ENCODE measurements at regions not wholly inside any gene's neighbourhood (a gene's known extent, or its start where the extent isn't known, plus 50 kb on each side); places are given as distances from the start of the nearest gene placed in this dataset.
"Not testable (repeated sequence)": the region's sequence is repeated elsewhere in the genome, so short reads cannot be mapped to it uniquely, and the experiment has no call there.

GRCh38 chrX:45422216-45422925 lies 221.7 kb upstream of the DIPK2B start:
- TF ChIP-seq, protein P1, sequence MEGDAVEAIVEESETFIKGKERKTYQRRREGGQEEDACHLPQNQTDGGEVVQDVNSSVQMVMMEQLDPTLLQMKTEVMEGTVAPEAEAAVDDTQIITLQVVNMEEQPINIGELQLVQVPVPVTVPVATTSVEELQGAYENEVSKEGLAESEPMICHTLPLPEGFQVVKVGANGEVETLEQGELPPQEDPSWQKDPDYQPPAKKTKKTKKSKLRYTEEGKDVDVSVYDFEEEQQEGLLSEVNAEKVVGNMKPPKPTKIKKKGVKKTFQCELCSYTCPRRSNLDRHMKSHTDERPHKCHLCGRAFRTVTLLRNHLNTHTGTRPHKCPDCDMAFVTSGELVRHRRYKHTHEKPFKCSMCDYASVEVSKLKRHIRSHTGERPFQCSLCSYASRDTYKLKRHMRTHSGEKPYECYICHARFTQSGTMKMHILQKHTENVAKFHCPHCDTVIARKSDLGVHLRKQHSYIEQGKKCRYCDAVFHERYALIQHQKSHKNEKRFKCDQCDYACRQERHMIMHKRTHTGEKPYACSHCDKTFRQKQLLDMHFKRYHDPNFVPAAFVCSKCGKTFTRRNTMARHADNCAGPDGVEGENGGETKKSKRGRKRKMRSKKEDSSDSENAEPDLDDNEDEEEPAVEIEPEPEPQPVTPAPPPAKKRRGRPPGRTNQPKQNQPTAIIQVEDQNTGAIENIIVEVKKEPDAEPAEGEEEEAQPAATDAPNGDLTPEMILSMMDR (IDR thresholded peaks at IDR 0.05; ENCODE audit: borderline replicate concordance, control extremely low read depth, extremely low read depth, insufficient read depth, missing control alignments) = no peak
- in situ Hi-C loops (cut with MboI; ENCODE audit: low sequenced_read_pairs, unreplicated experiment) = no loop called here
- DNase-seq (ENCODE audit: low spot score) = no peak

- TF ChIP-seq, protein P1 (IDR thresholded peaks at IDR 0.05; ENCODE audit: borderline replicate concordance, control extremely low read depth, extremely low read depth, insufficient read depth, missing control alignments) = no peak
- in situ Hi-C loops (cut with MboI; ENCODE audit: low sequenced_read_pairs, unreplicated experiment) = no loop called here
- no peak for DNase-seq (ENCODE audit: low spot score)
Measured at GRCh38 chrX:45421806-45422205, 221.1 kb upstream of the DIPK2B start.

DNA sequence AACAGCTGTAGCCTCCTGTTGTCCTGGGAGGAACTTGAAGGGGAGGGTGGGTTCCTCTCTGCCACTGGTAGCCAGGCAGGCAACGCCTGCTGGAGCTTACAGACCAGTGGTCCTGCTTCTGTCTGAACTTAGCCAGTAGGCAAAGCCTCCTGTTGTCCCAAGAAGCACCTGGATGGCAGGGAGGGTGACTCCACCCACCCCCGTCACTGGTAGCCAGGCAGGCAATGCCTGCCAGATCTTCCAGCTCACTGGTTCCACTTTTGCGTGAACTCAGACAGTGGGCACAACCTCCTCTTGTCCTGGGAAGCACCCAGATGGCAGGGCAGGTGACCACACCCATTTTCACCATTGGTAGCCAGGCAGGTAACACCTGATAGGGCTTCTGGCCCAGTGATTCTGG lies 203.5 kb upstream of the DIPK2B start:
- TF ChIP-seq, protein P1 (IDR thresholded peaks at IDR 0.05; ENCODE audit: borderline replicate concordance, control extremely low read depth, extremely low read depth, insufficient read depth, missing control alignments) = no peak
- in situ Hi-C loops (cut with MboI; ENCODE audit: low sequenced_read_pairs, unreplicated experiment) = no loop called here
- DNase-seq (ENCODE audit: low spot score) = no peak

- no peak for DNase-seq (ENCODE audit: low spot score)
- in situ Hi-C loops (cut with MboI; ENCODE audit: low sequenced_read_pairs, unreplicated experiment) = no loop called here
- TF ChIP-seq, protein P1 (IDR thresholded peaks at IDR 0.05; ENCODE audit: borderline replicate concordance, control extremely low read depth, extremely low read depth, insufficient read depth, missing control alignments) = no peak
Measured at GRCh38 chrX:45401923-45402322, 201.2 kb upstream of the DIPK2B start.

DNA sequence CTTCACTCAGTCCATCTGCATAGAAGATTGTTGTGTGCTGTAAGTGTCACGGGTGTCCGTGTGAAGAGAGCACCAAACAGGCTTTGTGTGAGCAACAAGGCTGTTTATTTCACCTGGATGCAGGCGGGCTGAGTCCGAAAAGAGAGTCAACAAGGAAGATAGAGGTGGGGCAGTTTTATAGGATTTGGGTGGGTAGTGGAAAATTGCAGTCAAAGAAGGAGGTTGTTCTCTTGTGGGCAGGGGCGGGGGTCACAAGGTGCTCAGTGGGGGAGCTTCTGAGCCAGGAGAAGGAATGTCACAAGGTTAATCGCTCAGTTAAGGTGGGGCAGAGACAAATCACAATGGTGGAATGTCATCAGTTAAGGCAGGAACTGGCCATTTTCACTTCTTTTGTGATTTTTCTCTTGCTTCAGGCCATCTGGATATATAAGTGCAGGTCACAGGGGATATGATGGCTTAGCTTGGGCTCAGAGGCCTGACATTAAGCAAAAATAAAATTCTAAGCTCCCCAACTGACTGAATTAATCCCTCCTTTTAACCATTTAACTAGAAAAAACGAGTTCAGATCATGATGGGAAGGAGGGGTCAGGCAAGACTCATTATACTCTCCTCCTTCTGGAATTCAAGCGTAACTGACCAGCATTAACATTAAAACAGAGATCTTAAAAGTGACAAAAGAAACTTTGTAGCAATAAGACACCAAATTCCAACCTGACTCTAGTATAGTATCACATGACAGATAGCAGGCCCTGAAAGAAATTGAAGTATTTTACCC lies 200.5 kb upstream of the DIPK2B start:
- in situ Hi-C loops (cut with MboI; ENCODE audit: low sequenced_read_pairs, unreplicated experiment); DNase-seq (ENCODE audit: low spot score): not testable (repeated sequence)

DNA sequence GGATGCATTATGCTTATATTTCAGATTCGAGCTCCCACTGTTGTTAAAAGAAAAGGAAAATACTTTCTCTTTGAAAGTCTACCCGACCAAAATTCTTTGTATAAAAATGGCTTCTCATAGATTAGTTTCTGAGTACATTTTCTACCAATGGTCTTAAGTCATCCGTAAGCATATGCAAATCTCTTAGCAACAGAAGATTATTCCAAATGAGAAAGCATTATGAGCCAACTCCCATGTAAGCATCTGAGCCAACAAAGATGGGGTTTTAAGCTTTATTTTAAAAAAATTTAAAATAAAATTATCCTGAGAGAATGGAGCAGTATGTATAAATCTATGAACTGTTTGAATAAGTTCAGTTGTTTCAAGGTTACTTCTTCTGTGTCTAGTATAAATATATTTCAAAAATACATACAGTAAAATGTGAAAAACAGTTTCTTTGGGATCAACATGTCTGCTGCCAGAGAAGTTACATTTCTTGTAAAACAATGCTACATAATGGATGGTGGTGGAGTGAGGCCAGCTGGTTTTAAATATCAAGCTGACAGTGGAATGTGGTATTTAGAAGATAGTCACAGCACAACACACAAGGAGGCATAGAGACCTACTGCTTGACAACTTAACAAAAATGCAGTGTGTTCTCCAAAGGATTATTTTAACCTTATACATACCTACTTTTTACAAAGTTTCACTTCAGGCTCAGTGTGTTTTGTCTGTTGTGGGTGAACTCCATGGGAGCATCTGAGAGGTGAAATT lies 199.5 kb upstream of the DIPK2B start:
- in situ Hi-C loops (cut with MboI; ENCODE audit: low sequenced_read_pairs, unreplicated experiment) = no loop called here
- no peak for DNase-seq (ENCODE audit: low spot score)

More for the DNA sequence above, 199.5 kb upstream of the DIPK2B start:
- TF ChIP-seq, protein P1 (IDR thresholded peaks at IDR 0.05; ENCODE audit: borderline replicate concordance, control extremely low read depth, extremely low read depth, insufficient read depth, missing control alignments) = no peak
